ENCODE measurements at regions not wholly inside any gene's neighbourhood (a gene's known extent, or its start where the extent isn't known, plus 50 kb on each side); places are given as distances from the start of the nearest gene placed in this dataset.

DNA sequence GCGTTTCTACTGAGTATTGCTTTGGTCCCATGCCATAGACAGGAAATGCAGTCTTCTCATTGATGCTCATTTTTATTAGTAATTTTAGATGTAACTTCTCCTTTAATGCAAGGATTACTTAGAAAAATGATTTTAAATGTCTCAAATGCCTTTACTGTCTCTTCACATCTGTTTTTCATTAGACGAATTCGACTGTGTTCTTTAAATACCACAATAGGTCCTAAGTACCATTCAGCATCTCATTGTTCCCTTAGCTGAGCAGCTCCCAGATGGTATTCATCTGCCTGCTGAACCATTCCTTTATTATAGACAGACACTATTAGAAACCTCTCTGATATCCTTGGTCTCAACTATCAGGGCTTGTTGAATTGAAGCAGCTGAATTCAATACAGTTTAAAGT is 113.6 kb downstream of the LSMEM1 start:
- DNase-seq (ENCODE audit: low read depth) = no peak

DNA sequence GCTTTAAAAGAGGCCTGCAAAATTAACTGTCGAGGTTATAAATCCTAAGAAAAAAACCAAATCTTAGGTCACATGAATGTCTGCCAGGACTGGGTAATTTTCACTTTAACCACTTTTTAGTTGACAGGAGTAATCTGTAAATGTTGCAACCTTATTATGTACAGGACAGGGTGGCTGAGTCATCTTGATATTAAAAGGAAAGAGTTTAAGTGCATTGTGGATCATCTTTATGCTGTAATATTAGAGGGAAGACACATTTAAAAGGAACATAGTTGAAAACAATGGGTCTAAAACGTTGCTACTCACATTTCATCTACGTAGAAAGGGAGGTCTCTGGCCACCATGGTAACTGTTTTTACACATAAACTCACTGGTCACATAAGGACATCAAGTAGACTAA is 115.5 kb downstream of the LSMEM1 start:
- no peak for DNase-seq (ENCODE audit: low read depth)

DNA sequence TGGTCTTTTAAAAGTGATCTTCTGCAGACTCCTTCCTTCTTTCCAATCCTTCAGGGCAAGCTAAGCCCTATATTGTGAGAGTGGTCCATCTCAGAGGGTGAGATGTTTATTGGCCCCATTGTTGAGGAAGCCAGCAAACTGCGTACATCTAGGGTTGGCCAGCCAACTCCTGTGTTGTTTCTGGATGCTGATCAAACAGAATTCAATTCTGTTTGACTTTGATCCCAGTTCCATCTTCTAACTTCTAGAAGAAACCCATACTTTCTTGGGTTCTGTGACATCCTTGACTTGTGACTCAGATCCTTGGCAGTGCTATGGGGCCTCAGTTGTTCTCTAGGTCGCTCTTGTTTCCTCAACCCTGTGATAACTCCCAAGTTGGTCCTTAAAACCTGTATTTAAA is 116.2 kb downstream of the LSMEM1 start:
- no peak for DNase-seq (ENCODE audit: low read depth)

DNA sequence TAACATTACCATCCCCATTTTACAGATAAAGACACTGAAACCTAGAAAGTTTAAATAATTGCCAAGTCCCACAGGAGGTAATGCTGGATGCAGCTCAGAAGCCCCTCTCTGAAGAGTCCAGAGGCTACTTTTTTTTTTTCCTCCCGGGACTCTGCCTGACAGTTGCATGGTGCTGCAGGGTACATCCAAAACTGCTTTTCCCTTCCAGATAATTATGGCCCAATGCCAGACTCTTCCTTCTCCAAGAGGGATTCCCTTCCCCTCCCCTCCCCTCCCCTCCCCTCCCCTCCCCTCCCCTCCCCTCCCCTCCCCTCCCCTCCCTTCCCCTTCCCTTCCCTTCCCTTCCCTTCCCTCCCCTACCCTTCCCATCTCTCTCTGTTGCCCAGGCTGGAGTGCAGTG is 122.9 kb downstream of the LSMEM1 start:
- DNase-seq (ENCODE audit: low read depth) = no peak

DNA sequence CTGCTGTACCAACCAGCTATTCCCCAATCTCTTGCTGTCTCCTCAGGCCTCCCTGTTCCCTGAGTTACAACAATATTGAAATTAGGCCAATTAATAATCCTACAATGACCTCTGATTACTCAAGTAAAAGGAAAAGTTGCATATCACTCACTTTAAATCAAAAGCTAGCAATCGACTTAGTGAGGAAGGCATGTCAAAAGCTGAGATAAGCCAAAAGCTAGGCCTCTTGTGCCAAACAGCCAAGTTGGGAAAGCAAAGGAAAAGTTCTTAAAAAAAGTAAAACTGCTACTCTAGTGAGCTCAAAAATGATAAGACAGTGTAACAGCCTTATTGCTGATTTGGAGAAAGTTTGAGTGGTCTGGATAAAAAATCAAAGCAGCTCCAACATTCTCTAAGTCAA is 129.8 kb downstream of the LSMEM1 start:
- no peak for DNase-seq (ENCODE audit: low read depth)

DNA sequence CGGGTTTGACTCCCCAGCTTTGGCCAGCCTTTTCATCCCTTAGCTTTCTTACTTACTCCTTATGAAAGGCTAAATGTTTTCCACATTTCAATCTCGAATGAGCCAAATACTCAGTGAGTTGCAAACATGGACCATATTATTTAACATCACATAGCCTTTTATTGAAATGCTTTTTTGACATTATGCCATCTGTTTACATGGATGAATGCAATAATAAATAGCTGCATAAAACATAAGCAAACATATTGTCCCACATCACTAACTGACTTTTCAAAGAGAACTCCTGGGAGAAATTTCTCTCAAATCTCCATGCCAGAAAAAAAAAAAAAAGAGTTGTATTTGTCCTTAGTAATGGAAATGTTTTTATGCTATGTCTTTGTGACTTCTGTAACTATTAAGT is 134.9 kb downstream of the LSMEM1 start:
- DNase-seq (ENCODE audit: low read depth) = no peak

DNA sequence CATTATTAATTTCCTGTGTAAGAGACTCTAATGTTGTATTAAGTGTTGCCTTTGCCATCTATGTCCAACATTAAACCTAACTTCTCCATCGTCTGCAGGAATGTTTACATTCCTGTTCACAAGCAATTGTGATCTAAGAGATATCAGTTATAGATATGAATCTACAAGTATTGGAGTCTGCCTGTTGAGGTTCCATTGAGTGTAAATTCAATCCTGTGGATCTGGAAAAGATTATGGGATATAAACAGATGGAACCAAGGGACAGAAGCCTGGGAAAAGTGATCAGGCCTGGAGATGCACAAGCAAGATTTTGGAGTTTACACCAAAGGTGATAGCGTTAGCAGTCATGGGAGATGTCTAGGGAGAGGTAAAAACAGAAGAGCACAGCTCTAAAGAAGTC is 135.5 kb downstream of the LSMEM1 start:
- DNase-seq (ENCODE audit: low read depth) = no peak

DNA sequence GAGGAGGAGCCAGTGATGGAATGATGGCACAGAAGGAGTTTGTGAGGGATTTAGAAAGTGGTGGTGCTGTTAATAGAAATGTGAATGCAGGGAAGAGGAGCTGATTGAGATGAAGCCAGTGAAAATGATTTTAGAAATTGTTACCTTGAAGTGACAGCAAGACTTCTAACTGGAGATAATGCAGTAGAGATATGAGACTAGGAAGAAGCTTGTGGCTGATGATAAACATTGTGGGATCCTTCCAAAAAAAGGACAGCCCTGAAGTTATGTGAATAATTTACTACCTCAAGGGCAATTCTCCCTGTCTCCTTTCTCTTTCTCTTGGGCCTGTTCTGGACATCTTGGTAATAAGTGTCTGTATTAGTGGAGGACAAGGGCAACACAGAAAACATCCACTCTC is 138.6 kb downstream of the LSMEM1 start:
- no peak for DNase-seq (ENCODE audit: low read depth)

DNA sequence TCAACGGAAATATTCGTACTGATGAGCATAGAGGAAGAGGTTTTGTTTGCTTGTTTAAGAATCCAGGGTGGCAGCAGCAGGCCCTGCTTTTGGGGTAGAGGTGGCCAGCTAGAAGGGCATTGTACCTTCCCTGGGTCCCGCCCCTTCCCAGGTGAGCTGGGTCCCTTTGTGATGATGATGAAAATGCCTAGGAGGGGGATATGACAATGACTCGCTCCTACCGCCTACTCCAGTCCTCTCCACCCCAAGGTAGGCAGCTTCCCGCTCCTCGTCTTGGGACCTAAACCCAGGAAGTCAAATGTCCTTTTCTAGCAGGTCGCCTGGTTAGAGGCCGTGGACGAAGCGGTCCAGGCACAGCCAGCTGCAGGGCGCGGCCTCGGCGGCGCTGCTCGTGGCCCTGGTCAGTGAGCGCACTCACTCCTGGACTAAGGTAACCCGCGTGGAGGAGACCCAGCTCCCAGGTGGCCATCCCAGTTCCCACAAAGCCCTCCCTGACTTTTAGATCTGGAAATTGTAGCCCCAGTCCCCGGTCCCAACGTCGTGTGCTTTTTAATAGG is 141.4 kb downstream of the LSMEM1 start:
- DNase-seq (ENCODE audit: low read depth) = no peak

DNA sequence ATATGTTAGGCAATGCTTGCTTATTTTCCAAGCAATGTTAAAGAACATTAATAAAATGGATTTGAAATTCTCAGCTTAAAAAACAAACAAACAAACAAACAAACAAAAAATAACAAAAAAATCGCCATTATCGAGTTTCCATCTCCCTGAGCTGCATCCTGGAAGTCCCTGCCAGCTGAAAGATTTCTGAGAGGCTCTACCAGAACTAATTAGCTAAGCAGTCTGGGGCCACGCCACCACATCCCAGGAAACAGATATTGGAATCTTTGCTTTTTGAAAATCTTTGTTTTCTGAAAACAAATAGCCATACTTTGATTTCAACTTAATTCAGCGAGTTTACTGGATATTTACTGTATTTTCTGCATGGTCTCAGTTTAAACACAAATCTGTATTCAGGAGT is 143.6 kb downstream of the LSMEM1 start:
- no peak for DNase-seq (ENCODE audit: low read depth)

DNA sequence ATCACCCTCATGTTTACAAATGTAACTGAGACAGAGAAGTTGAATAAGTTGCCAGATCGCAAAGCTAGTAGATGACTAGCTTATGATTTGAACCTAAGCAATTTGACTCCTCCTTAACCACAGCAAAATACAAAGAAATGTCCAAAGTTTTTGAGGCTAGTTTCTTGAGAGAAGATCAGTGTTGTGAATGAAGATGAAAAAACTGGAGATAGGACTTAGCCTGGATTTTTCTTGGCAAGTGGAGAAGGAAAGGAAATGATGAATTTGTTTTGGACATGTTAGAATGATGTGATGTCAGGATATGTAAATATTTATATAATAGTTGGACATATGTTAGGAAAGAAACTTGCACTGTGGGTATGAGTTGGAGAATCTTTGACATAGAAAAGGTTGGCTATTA is 149.8 kb downstream of the LSMEM1 start:
- DNase-seq (ENCODE audit: low read depth) = no peak

DNA sequence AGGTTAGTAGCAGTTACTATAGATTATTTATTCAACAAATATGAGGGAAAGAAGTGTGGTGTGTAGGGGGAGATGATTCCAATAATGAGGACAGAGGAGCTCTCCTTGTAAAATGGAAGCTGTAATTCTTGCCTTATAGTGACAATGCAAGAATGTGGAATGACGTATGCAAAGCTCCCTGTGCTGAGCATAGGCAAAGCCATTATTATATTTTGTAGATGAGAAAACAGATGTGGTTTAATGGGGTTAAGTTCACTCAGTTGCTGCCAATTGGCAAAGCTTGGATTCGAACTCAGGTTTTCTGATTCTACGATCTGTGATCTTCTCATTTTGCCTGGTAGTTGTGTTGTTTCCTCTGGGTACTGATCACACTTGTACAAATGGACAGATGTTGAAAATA is 153.3 kb downstream of the LSMEM1 start:
- DNase-seq (ENCODE audit: low read depth) = no peak

DNA sequence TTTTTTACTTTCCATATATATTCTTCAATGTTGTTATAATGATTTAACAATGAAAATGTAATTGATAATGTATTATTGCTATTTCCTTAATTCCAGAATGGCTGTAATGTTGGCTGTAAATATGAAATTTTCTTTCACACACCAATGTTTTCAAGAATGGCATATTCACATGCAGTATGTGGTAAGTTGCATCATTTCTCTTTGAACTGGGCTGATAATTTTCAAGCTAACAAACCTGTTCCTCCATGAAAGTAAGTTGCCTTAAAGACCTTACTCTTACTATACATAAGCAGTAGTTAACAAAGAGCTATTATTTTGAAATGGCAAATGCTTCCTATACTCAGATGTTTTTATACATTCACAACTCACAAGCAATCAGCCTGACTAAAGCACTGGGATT is 154.5 kb downstream of the TMEM168 start:
- no peak for DNase-seq (ENCODE audit: low read depth)

DNA sequence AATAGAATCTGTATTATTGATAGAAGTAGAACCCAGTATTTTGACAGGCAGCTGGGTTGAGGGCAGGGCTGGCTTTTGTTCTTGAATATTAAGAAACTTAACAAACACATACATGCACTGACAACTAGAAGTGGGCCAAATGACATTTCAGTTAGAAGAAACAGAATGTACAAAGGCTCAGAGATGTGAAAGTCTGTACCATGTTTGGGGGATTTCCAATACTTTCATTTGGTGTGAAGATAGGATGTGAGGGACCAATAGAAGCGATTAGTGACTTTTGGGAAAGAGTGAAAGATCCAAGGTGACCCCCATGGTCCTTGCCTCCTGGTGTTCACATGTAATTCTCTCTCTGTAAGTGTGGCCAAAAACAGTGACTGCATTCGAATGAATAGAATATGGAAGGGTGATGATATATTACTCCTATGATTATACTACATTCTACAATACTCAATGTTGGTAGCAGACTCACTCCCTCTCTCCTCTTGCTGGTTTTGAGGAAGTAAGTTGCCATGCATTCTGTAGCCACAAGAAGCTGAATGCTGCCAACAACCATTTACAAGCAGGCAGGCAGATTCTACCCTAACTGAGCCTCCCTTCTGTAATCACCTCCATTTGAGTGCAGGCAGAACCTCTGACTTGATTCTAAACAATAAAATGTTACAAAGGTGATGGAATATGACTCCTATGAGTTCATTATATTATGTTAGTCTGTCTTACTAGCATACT is 151.4 kb downstream of the TMEM168 start:
- no peak for DNase-seq (ENCODE audit: low read depth)

DNA sequence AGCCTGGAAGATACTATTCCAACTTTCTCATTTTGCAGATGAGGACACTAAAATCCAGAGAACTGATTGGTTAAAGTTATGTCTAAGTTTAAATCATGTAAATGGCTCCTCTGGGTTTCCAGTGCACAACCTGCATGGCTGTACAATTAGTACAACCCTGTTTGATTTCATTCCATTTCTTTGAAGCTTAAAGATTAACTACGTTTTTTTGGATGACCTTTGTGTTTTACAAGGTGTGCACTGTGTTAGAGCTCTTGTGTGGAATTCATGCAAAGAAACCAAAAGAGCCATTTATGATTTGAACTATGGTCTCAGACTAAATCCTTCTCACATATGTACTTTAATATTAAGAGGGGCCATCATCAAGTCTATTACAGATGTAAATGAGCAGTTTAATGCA is 149.5 kb downstream of the TMEM168 start:
- DNase-seq (ENCODE audit: low read depth) = no peak

DNA sequence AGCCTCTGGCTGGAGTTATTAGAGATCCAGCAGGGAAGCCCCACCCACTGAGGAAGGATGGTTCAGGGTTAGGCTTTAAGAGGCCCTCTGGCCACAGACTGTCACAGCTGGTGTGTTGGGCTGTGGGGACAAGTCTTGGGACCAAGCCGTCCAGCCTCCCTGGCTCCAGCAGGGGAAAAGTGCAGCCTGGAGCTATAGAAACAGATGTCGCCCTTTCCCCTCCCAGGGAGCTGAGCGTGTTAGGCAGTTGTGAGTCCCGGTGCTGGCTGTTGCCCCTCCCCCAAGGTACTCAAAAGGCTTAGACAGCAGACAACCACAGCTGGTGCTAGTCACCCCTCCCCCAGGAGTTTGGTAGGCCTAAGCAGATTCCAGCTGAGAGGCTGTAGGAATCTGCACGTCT is 143.4 kb downstream of the TMEM168 start:
- DNase-seq (ENCODE audit: low read depth) = no peak

DNA sequence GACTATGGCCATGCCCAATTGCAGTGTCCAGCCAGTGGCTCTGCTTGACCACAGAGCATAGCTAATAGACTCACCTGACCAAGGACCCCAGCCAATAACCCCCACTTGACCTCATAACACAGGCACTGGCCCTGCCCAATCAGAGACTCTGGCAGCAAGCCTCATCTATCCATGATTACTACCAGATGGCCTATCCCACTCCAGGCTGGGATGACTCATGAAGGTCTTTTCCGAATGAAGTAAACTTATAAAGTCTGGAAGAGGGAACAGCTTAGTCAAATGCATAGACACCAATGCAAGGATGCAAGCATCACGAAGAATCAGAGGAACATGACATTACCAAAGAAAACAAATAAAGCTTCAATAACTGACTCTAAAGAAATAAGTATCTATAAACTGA is 141.4 kb downstream of the TMEM168 start:
- DNase-seq (ENCODE audit: low read depth) = no peak

DNA sequence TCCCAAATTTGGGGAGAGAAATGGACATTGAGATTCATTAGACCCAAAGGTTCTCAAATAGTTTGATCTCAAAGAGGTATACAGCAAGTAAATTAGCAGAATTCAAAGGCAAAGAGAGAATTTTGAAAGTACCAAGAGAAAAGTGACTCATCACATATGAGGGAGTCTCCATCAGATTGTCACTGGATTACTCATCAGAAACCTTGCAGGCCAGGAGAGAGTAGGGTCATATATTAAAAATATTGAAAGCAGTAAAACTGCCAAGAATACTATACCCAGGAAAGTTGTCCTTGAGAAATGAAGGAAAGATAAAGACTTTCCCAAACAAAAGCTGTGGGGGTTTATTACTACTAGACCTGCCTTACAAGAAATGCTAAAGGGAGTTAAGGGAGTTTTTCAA is 140.6 kb downstream of the TMEM168 start:
- no peak for DNase-seq (ENCODE audit: low read depth)

DNA sequence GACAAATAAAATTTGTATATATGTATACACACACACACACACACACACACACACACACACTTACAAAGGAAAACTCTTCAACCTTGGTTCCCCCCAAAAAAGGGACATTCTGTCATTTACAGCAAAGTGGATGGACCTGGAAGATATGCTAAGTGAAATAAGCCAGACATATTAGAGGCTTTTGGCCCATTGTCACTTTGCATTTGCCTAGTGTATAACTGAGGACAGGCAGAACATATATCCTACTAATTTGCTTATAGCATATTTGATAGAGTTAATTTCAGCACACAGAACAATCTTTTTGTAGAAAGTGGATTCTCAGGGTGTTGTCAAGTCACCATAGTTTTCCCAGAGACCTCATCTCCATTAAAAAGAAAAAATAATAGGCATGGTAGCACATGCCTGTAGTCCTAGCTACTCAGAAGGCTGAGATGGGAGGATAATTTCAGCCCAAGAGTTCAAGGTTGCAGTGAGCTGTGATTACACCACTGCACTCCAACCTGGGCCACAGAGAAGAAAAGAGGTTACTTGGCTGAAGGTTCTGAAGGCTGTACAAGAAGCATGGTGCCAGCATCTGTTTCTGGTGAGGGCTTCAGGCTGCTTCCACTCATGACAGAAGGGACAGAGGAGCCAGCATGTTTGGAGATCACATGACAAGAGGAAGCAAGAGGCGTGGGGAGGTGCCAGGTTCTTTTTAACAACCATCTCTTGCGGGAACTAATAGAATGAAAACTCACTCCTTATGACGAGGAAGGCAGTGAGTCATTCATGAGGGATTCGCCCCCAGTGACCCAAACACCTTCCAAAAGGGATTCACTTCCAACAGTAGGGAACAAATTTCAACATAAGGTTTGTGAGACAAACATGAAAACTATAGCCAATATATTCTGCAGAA is 135.6 kb downstream of the TMEM168 start:
- DNase-seq (ENCODE audit: low read depth) = no peak

DNA sequence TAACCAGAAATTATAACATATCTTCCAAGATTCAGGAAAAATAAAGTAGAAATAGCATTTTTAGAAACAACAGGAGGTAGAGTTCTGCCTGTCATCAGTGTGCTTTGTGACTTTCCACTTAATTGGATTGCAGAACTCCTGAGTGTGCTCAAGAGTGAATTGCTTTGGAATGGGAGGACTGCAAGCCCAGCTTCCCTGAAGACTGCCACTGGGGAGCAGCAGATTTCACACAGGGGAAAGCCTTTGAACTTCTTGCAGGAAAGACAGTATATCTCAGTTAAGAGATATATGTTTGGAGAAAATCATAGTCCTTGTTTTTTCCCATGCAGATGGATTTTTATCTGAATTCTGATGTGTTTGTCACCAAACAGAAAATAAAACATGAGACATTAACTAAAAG is 124.5 kb downstream of the TMEM168 start:
- no peak for DNase-seq (ENCODE audit: low read depth)

DNA sequence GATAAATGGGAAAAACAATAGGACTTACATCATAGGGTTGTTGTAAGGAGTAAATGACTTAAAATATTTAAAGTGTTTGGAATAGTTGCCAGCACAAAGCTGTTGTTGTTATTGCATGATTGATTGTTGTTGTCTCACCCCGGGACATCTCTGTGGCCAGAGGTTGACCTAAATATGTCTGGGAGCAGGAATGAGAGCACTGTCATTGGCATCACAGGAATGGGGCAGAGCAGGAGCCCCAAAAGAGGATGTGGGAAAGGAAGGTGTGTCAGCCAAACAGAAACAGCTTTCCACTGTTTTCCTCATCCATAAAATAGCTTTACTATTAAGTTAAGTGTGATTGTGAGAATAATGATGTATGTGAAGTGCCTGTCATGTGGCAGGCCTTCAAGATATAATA is 121.6 kb downstream of the TMEM168 start:
- DNase-seq (ENCODE audit: low read depth) = no peak

DNA sequence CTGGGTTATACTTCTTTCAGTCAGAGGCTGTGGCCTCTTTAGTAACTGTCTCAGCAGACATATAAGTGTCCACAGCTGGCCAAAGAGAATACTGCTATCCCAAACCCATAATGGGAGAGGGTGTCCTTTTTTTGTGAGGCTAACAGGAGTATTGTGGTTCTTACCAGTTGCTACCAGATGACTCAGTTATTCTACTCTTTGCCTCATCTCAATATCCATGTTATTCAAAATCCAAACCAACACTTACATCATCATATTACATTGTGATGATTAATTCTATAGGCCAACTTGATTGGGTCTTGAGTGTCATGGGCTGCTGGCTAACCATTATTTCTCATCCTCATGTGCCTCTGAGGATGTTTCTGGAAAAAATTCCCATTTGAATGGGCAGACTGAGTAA is 120.9 kb downstream of the TMEM168 start:
- no peak for DNase-seq (ENCODE audit: low read depth)

DNA sequence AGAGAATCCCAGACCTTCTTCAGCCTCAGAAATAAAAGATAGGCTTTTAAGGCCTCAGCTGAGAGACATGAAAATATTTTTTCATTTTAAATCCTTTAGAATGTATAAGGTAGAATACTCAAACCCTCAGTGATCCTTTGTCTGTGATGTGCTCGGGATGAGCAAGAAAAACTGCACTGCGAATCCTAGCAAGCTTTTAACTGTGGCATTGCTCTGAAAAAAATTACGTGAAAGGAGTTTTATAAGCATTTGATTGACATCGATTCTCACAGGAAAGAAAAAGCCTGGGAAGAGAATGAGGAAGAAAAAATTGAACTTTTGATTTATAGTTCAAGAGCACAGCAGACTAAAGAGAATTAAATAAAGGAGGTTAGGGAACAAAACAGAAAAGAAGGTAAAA is 120.0 kb downstream of the TMEM168 start:
- DNase-seq (ENCODE audit: low read depth) = no peak

Measured in non-pigmented ciliary epithelial cell (primary cell).